B cell (primary cell): ENCODE measurements at regions not wholly inside any gene's neighbourhood (a gene's known extent, or its start where the extent isn't known, plus 50 kb on each side); places are given as distances from the start of the nearest gene placed in this dataset.

ENCODE experiments used
- ATAC-seq: fragments of 200-7000 bp; cut with Tn5 transposase; one replicate; pipeline ENCODE4 v1.10.0; 2021; ENCODE audit warnings: low read depth, mild to moderate bottlenecking, moderate number of reproducible peaks, moderate library complexity
- CTCF ChIA-PET: fragments of 350-600 bp; sonication (Branson Sonifier 250); formaldehyde crosslinking; loops from one replicate; lab custom pipeline; 2021; ENCODE audit warnings: antibody characterized with exemption, inconsistent platforms; lab: Charles Lee
- POLR2A ChIA-PET: fragments of 350-600 bp; sonication (Branson Sonifier 250); formaldehyde crosslinking; loops from one replicate; lab custom pipeline; 2021; ENCODE audit warnings: antibody characterized with exemption; lab: Charles Lee
- DNase-seq: peaks from one replicate; pipeline ENCODE4 v3.0.0; 2013
- H2AFZ ChIP-seq: 2 replicates; pipeline ENCODE4 v1.6.1; 2012; ENCODE audit warnings: mild to moderate bottlenecking, low read depth, low read length; ENCODE audit not compliant: insufficient read depth, poor library complexity, severe bottlenecking
- H3K27ac ChIP-seq, 2 donors: 1 replicate in 1 of 2; 2 replicates in 1 of 2; pipeline ENCODE4 v1.5.1; 2012 to 2013; ENCODE audit warnings: low read length in 2 of 2, mild to moderate bottlenecking in 2 of 2, moderate library complexity in 1 of 2
- H3K27me3 ChIP-seq, 4 experiments: fragments of 200-600 bp in 1 of 4; sonication (generic) in 1 of 4; replicated peaks in 1 of 4; 1 replicate in 2 of 4; 2 replicates in 2 of 4; pipeline versions ENCODE4 v1.6.1 to v1.7.0; 2013 to 2016; ENCODE audit warnings: low read length in 3 of 4, mild to moderate bottlenecking in 2 of 4, mixed read lengths in 1 of 4, moderate library complexity in 1 of 4; ENCODE audit not compliant: insufficient read depth in 4 of 4, control insufficient read depth in 3 of 4; ENCODE audit errors: control extremely low read depth in 1 of 4
- H3K36me3 ChIP-seq, 2 experiments: replicated peaks in 1 of 2; 1 replicate in 1 of 2; 2 replicates in 1 of 2; pipeline versions ENCODE4 v1.6.1 to v1.7.1; 2013; ENCODE audit warnings: low read length in 1 of 2; ENCODE audit not compliant: insufficient read depth in 2 of 2, control insufficient read depth in 1 of 2; ENCODE audit errors: control extremely low read depth in 1 of 2, extremely low read depth in 1 of 2
- H3K4me1 ChIP-seq, 2 donors: fragments of 200-600 bp in 1 of 2; sonication (generic) in 1 of 2; 1 replicate in 1 of 2; 2 replicates in 1 of 2; pipeline versions ENCODE4 v1.5.1 to v1.6.1; 2013 to 2017; ENCODE audit warnings: low read length in 2 of 2; ENCODE audit not compliant: control insufficient read depth in 2 of 2, insufficient read depth in 2 of 2
- H3K4me2 ChIP-seq: replicated peaks from 2 replicates; pipeline ENCODE3; 2012; ENCODE audit warnings: mild to moderate bottlenecking, low read depth, low read length; ENCODE audit not compliant: poor library complexity, severe bottlenecking
- H3K4me3 ChIP-seq, 5 experiments: fragments of 200-600 bp in 1 of 5; sonication (generic) in 1 of 5; 1 replicate in 3 of 5; 2 replicates in 2 of 5; pipeline versions ENCODE4 v1.5.1 to v1.7.0; 2011 to 2016; ENCODE audit warnings: low read length in 4 of 5, mild to moderate bottlenecking in 4 of 5, low read depth in 2 of 5, control low read depth in 1 of 5, moderate library complexity in 1 of 5; ENCODE audit not compliant: insufficient read depth in 1 of 5; ENCODE audit errors: control extremely low read depth in 1 of 5, extremely low read depth in 1 of 5
- H3K79me2 ChIP-seq: fragments of 200-600 bp; sonication (generic); one replicate; pipeline ENCODE4 v1.6.0; 2016; ENCODE audit warnings: low read length; ENCODE audit not compliant: control insufficient read depth, insufficient read depth
- H3K9ac ChIP-seq: fragments of 200-600 bp; sonication (generic); 2 replicates; pipeline ENCODE4 v1.6.1; 2017; ENCODE audit warnings: mild to moderate bottlenecking, low read length, moderate library complexity
- H3K9me3 ChIP-seq, 3 donors: one replicate each; pipeline versions ENCODE4 v1.6.1 to v1.7.1; 2013; ENCODE audit warnings: low read length in 2 of 3; ENCODE audit not compliant: control insufficient read depth in 2 of 3, insufficient read depth in 1 of 3; ENCODE audit errors: control extremely low read depth in 1 of 3
- H4K20me1 ChIP-seq: 2 replicates; pipeline ENCODE4 v1.6.0; 2012; ENCODE audit warnings: mild to moderate bottlenecking, low read length; ENCODE audit not compliant: insufficient read depth, control insufficient read depth, poor library complexity, severe bottlenecking
- H3K27ac Mint-ChIP-seq: one replicate; pipeline ENCODE4 v1.8.0; 2021; ENCODE audit warnings: mixed read lengths
- H3K27me3 Mint-ChIP-seq: one replicate; pipeline ENCODE4 v1.8.0; 2021; ENCODE audit warnings: mixed read lengths
- H3K4me1 Mint-ChIP-seq: one replicate; pipeline ENCODE4 v1.8.0; 2021; ENCODE audit warnings: mixed read lengths
- H3K4me3 Mint-ChIP-seq: one replicate; pipeline ENCODE4 v1.8.0; 2021; ENCODE audit warnings: mixed read lengths
- H3K9me3 Mint-ChIP-seq: one replicate; pipeline ENCODE4 v1.8.0; 2022; ENCODE audit warnings: mixed read lengths; ENCODE audit not compliant: insufficient read depth
- CTCF ChIP-seq: fragments of 200-600 bp; IDR thresholded peaks from one replicate; pipeline ENCODE4 v1.8.0; 2022; ENCODE audit warnings: antibody characterized with exemption, mild to moderate bottlenecking
- EZH2 ChIP-seq: IDR thresholded peaks from 2 replicates; pipeline ENCODE4 v1.6.1; 2012; ENCODE audit warnings: borderline replicate concordance, low read depth, mild to moderate bottlenecking, moderate library complexity, low read length; ENCODE audit not compliant: insufficient read depth, poor library complexity, severe bottlenecking
- WGBS: methylation state at CpG from one replicate; pipeline ENCODE4 v1.1.5; 2013; ENCODE audit warnings: missing lambda C conversion rate; ENCODE audit not compliant: insufficient coverage; 5-methylcytosine and 5-hydroxymethylcytosine counted together
- intact Hi-C: fragments of 100-400 bp; cut with micrococcal nuclease; formaldehyde crosslinking; loops from one replicate; pipeline ENCODE4 v1.10.0; 2022

- Histone ChIP-seq H3K36me3 (no peaks in the 10 kb centered on the region), H3K27ac (no peak overlapping the region), H3K4me1 (no peaks in the 10 kb centered on the region), H3K27me3 (no peaks in the 10 kb centered on the region), H3K4me2 (no peak overlapping the region), H3K79me2 (no peaks in the 10 kb centered on the region), H3K4me3 (no peak overlapping the region), H3K9ac (no peak overlapping the region), H4K20me1 (no peaks in the 10 kb centered on the region), H2AFZ (no peak overlapping the region), H3K9me3 (no peaks in the 10 kb centered on the region)
- ChIA-PET CTCF (interaction anchor here (1.1 kb wide), 1 partner anchor 21 kb away, joined by 3 read pairs; no protein-coding TSS in a partner anchor), POLR2A (no interaction called here)
- Mint-ChIP-seq H3K27me3 (peaks cover 4% of the 10 kb centered on the region), H3K4me1 (no peaks in the 10 kb centered on the region), H3K27ac (no peak overlapping the region), H3K9me3 (no peaks in the 10 kb centered on the region), H3K4me3 (no peak overlapping the region)
- DNase-seq: no peak
- no peak for ATAC-seq
- TF ChIP-seq CTCF (no peak), EZH2 (no peak)
- intact Hi-C loops: no loop called here
- no CpG with 5 or more reads among the region's 3 CpGs for WGBS
These were observed 84.8 kb upstream of the ALDH1A1 start for GRCh38 chr9:73037613-73038012.

GRCh38 chr9:73034962-73035361 lies 82.1 kb upstream of the ALDH1A1 start:
- Mint-ChIP-seq H3K4me3 (no peak overlapping the region), H3K27me3 (peaks cover 4% of the 10 kb centered on the region), H3K9me3 (no peaks in the 10 kb centered on the region), H3K4me1 (peaks cover 14% of the 10 kb centered on the region), H3K27ac (no peak overlapping the region)
- H3K4me3 ChIP-seq: no peak overlapping the region
- H3K4me2 ChIP-seq: no peak overlapping the region
- H3K27me3 ChIP-seq: no peaks in the 10 kb centered on the region
- H3K9me3 ChIP-seq: no peaks in the 10 kb centered on the region
- no peaks in the 10 kb centered on the region for H3K36me3 ChIP-seq
- WGBS: 100% methylated on average over 1 of the region's 2 CpGs
- H3K4me1 ChIP-seq: no peaks in the 10 kb centered on the region
- H2AFZ ChIP-seq: no peak overlapping the region
- DNase-seq (no peak), ATAC-seq (no peak)
- ChIA-PET CTCF (no interaction called here), POLR2A (no interaction called here)
- intact Hi-C loops: no loop called here
- no peak overlapping the region for H3K27ac ChIP-seq
- no peak overlapping the region for H3K9ac ChIP-seq
- no peaks in the 10 kb centered on the region for H4K20me1 ChIP-seq
- TF ChIP-seq EZH2: no peak
- TF ChIP-seq CTCF: no peak
- no peaks in the 10 kb centered on the region for H3K79me2 ChIP-seq
